ENCODE measurements at regions not wholly inside any gene's neighbourhood (a gene's known extent, or its start where the extent isn't known, plus 50 kb on each side); places are given as distances from the start of the nearest gene placed in this dataset.

DNA sequence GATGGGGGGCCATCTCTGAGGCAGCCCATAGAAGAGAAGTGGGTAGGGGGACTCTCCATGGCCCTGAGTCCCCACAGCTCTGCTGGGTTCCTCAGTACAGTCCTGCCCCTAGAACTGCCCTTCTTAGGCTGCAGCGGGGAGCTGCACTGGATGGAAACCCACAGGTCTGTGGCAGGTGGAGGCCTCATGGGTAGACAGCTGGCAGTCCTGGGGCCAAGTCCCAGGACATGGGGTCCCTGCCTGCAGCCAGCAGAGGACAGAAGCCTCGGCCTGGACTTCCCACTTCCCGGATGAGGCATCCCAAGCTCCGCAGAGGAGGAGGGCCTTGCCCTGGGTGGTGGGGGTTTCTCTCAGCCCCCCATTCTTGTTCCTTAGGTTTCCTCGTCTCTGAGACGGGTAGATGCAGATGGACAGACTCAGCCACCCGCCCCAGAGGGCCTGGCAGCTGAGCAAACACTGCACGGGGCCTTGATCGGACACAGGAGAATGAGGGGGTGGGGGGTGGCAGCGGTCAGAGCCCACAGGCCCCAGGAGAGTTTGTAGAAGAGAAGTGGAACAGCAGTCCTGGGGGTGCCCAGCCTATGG lies 153.8 kb downstream of the C9orf50 start:
- DNase-seq, result no peak
- Histone ChIP-seq H3K4me1 (no peaks in the 10 kb centered on the region), H3K27me3 (no peaks in the 10 kb centered on the region), H3K9ac (ENCODE audit: low read depth in 2 of 2, low read length in 2 of 2) (no peak overlapping the region), H3K9me3 (no peaks in the 10 kb centered on the region), H3K4me3 (no peak overlapping the region), H3K27ac (no peak overlapping the region), H3K36me3 (no peaks in the 10 kb centered on the region)
- TF ChIP-seq, protein P1, sequence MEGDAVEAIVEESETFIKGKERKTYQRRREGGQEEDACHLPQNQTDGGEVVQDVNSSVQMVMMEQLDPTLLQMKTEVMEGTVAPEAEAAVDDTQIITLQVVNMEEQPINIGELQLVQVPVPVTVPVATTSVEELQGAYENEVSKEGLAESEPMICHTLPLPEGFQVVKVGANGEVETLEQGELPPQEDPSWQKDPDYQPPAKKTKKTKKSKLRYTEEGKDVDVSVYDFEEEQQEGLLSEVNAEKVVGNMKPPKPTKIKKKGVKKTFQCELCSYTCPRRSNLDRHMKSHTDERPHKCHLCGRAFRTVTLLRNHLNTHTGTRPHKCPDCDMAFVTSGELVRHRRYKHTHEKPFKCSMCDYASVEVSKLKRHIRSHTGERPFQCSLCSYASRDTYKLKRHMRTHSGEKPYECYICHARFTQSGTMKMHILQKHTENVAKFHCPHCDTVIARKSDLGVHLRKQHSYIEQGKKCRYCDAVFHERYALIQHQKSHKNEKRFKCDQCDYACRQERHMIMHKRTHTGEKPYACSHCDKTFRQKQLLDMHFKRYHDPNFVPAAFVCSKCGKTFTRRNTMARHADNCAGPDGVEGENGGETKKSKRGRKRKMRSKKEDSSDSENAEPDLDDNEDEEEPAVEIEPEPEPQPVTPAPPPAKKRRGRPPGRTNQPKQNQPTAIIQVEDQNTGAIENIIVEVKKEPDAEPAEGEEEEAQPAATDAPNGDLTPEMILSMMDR (IDR thresholded peaks at IDR 0.05), result no peak
- intact Hi-C loops (cut with DNase I), result no loop called here

DNA sequence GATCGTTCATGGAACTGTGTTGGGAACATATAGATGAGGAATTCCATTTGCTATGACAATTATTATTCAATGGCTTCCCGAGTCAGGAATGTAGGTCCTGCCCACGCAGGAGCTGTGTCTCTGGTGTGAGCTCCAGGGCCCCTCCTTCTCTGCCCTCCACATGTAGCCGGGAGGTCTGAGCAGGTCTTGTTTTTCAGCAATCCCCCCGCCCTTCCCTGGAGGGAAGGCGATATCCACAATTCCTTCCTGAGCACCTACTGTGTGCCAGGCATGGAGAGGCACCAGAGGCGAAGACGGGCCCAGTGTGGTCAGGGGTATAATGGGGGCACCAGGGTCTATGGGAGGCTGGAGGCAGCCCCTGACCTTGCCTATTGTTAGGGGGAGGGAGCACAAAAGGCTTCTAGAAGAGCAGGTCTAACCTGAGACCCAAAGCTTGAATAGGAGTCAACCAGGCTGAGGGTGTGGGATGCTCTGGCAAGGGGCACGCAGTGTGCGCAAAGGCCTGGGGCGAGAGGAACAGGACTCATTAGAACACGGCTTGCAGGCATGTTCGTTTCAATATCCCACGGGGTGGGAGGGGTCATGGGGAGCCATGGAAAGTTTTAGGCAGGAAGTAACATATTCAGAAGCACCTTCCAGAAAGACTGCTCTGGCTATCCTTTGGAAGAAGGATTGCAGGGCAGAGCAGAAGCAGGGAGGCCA lies 154.9 kb downstream of the C9orf50 start:
- H3K9ac ChIP-seq (ENCODE audit: low read depth in 2 of 2, low read length in 2 of 2), result peak overlapping the region in 1 of 2 donors; percentile 18
- no peak overlapping the region for H3K27ac ChIP-seq
- H3K27me3 ChIP-seq, result no peaks in the 10 kb centered on the region
- TF ChIP-seq, protein P1 (IDR thresholded peaks at IDR 0.05), result no peak
- intact Hi-C loops (cut with DNase I), result no loop called here
- H3K36me3 ChIP-seq, result no peaks in the 10 kb centered on the region
- H3K9me3 ChIP-seq, result no peaks in the 10 kb centered on the region
- no peak overlapping the region for H3K4me3 ChIP-seq
- peaks cover 4% of the 10 kb centered on the region for H3K4me1 ChIP-seq
- DNase-seq, result no peak

DNA sequence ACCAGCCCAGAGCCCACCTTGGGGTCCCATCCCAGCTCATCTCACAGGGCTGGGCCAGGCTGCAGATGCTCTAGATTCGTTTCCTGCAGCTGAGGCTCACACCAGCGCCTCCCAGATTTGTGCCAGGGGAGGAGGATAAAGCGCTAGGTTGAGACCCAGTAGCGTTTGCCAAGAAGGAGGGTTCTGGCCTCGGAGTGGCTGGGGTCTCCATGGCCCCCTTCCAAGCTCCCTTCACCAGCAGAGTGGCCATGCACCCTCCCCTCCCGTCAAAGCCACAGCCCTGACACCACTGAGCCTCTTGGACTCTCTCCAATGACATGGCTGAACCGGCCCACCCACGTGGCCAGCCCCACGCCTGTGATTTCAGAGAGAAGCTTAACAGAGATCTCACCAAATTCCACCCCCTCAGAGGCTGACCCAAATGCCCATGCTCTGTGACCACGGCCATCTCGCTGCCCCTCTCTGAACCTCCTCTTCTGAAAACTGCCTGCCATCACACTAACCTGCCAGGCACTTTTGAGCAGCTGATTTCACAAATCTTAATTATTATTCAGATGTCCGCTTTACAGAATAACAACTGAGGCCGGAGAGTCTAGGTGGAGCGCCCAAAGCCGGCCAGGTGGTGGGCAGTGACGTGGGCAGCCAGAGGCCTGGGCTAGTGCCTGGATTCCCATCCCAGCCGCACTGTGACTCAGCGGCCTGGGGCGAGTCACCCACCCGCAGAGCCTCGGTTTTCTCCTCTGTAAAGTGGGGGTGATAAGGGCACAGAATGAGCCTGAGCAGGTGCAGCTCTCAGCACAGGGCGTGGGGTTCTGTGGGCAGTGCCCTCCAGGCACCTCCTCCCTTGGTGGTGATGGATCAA lies 155.7 kb downstream of the C9orf50 start:
- H3K4me3 ChIP-seq, result no peak overlapping the region
- H3K27ac ChIP-seq, result no peak overlapping the region
- intact Hi-C loops (cut with DNase I), result no loop called here
- peaks cover 7% of the 10 kb centered on the region for H3K4me1 ChIP-seq
- no peaks in the 10 kb centered on the region for H3K27me3 ChIP-seq
- DNase-seq, result no peak
- TF ChIP-seq, protein P1 (IDR thresholded peaks at IDR 0.05), result no peak
- peak overlapping the region; percentile 26 to 43 for H3K9ac ChIP-seq (ENCODE audit: low read depth in 2 of 2, low read length in 2 of 2)
- no peaks in the 10 kb centered on the region for H3K9me3 ChIP-seq
- H3K36me3 ChIP-seq, result no peaks in the 10 kb centered on the region

DNA sequence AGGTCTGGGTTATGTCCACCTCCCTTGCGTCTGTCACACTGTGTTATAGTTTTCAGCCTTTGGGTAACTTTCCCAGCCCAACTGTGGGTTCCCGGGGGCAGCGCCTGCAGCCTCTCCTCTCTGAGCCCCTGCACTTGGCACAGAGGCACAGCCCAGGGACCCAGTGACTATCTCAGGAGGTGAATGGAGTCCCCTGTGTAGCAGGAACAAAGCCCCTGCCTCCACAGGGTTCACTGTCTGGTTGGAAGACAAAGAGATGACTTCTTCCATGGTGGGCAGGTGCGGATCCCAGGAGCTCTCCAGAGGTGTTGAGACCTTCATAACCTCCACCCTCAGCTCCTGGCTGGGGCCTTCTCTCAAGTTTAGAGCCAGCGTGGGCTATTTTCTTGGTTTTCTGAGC lies 156.9 kb downstream of the C9orf50 start:
- Histone ChIP-seq H3K27ac (no peak overlapping the region), H3K36me3 (no peaks in the 10 kb centered on the region), H3K4me3 (no peak overlapping the region), H3K9ac (ENCODE audit: low read depth in 2 of 2, low read length in 2 of 2) (no peak overlapping the region), H3K9me3 (no peaks in the 10 kb centered on the region), H3K27me3 (no peaks in the 10 kb centered on the region), H3K4me1 (peaks cover 18% of the 10 kb centered on the region)
- DNase-seq, result no peak
- TF ChIP-seq, protein P1 (IDR thresholded peaks at IDR 0.05), result no peak
- intact Hi-C loops (cut with DNase I), result no loop called here

DNA sequence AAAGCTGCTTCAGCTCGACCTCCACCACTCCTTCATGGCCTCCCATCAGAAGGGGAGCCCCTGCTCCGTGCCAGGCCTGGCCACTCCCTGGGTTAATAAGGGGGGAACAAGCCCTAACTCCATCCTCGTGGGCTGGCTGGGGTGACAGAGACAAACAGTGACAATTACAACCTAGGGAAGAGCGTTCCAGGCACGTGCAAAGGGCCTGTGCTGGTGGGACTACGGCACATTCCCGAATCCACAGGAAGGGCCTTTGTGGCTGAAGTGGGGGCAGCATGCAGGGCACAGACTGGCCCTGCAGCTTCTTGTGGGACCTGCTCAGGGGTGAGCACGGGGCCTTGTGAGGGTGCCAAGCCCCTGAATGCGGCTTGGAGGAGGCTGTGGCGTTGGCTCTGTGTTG lies 157.4 kb downstream of the C9orf50 start:
- H3K9me3 ChIP-seq, result no peaks in the 10 kb centered on the region
- TF ChIP-seq, protein P1 (IDR thresholded peaks at IDR 0.05), result no peak
- H3K9ac ChIP-seq (ENCODE audit: low read depth in 2 of 2, low read length in 2 of 2), result no peak overlapping the region
- H3K27ac ChIP-seq, result no peak overlapping the region
- H3K27me3 ChIP-seq, result no peaks in the 10 kb centered on the region
- no peaks in the 10 kb centered on the region for H3K36me3 ChIP-seq
- DNase-seq, result no peak
- intact Hi-C loops (cut with DNase I), result no loop called here
- no peak overlapping the region for H3K4me3 ChIP-seq
- H3K4me1 ChIP-seq, result peaks cover 20% of the 10 kb centered on the region

All from colonic mucosa (tissue), 4 donors.